Adrenal gland (tissue), 9 donors: ENCODE measurements at regions not wholly inside any gene's neighbourhood (a gene's known extent, or its start where the extent isn't known, plus 50 kb on each side); places are given as distances from the start of the nearest gene placed in this dataset.

Source experiments
- DNase-seq, 7 donors: peaks; one replicate each; pipeline ENCODE4 v3.0.0-alpha.2; 2019 to 2020
- H3K27ac ChIP-seq, 5 donors: fragments of 200-600 bp; sonication (generic) in 4 of 5; 1 replicate in 3 of 5; 2 replicates in 2 of 5; pipeline versions ENCODE4 v1.5.1 to v1.8.0; 2016 to 2020; ENCODE audit warnings: mild to moderate bottlenecking in 1 of 5
- H3K27me3 ChIP-seq: fragments of 200-600 bp; 2 replicates; pipeline ENCODE4 v1.8.0; 2021
- H3K36me3 ChIP-seq, 2 donors: fragments of 200-600 bp; replicated peaks in 1 of 2; 1 replicate in 1 of 2; 2 replicates in 1 of 2; pipeline versions ENCODE4 v1.5.1 to v1.8.0; 2018 to 2022
- H3K4me1 ChIP-seq, 2 donors: fragments of 200-600 bp; replicated peaks in 1 of 2; 1 replicate in 1 of 2; 2 replicates in 1 of 2; pipeline versions ENCODE4 v1.5.1 to v1.8.0; 2018 to 2021
- H3K4me3 ChIP-seq, 4 donors: fragments of 200-600 bp; sonication (generic) in 3 of 4; one replicate each; pipeline ENCODE4 v1.5.1; 2016 to 2018
- H3K9me3 ChIP-seq, 3 donors: fragments of 200-600 bp; sonication (generic) in 1 of 3; replicated peaks in 1 of 3; 1 replicate in 2 of 3; 2 replicates in 1 of 3; pipeline versions ENCODE4 v1.5.1 to v1.8.0; 2016 to 2021
- CTCF ChIP-seq, 6 experiments: fragments of 450-650 bp in 4 of 6; fragments of 200-600 bp in 2 of 6; sonication (generic) in 1 of 6; IDR thresholded peaks; 1 replicate in 5 of 6; 2 replicates in 1 of 6; pipeline versions ENCODE4 v1.5.1 to v1.8.0; 2016 to 2021; ENCODE audit warnings: antibody characterized with exemption in 6 of 6, mild to moderate bottlenecking in 2 of 6, moderate library complexity in 1 of 6
- POLR2A ChIP-seq, 2 donors: fragments of 450-650 bp; IDR thresholded peaks; one replicate each; pipeline ENCODE4 v1.6.1; 2017; ENCODE audit warnings: antibody characterized with exemption in 2 of 2, mild to moderate bottlenecking in 2 of 2, moderate library complexity in 1 of 2
- WGBS, 4 donors: extraction: QIAGEN DNeasy Blood & Tissue Kit in 2 of 4; methylation state at CpG; one replicate each; pipeline versions ENCODE4 v1.1.5 to v1.1.7; 2013 to 2017; 5-methylcytosine and 5-hydroxymethylcytosine counted together
- intact Hi-C, 2 donors: fragments of 100-400 bp; cut with DNase I; formaldehyde crosslinking; loops; one replicate each; pipeline versions ENCODE4 v1.14.1 to v1.15.0; 2022 to 2023
- donor health status: healthy with polysubstance abuse.
- donor health status: Bipolar disorder and iron deficiency.
- donor health status: DM: yes; HTN: yes; CAD: no.
- donor health status: DM: no; HTN: no; CAD: no.
- donor health status: DM: no; HTN: no; CAD: no.

GRCh38 chr12:19938491-19938890, 429.8 kb upstream of the PDE3A start:
- Histone ChIP-seq H3K4me3 (no peak overlapping the region), H3K9me3 (no peaks in the 10 kb centered on the region), H3K36me3 (no peaks in the 10 kb centered on the region), H3K27me3 (no peaks in the 10 kb centered on the region), H3K27ac (no peak overlapping the region), H3K4me1 (no peaks in the 10 kb centered on the region)
- TF ChIP-seq CTCF (IDR thresholded peaks at IDR 0.05) (no peak), POLR2A (IDR thresholded peaks at IDR 0.05) (no peak)
- WGBS, 4 donors: 81 to 93% (median 85%) methylated on average over 1 of the region's 1 CpG
- DNase-seq: no peak
- intact Hi-C loops: no loop called here

- DNase-seq: no peak
- no peaks in the 10 kb centered on the region for H3K9me3 ChIP-seq
- intact Hi-C loops: no loop called here
- no peak overlapping the region for H3K4me3 ChIP-seq
- no peaks in the 10 kb centered on the region for H3K27me3 ChIP-seq
- no peaks in the 10 kb centered on the region for H3K4me1 ChIP-seq
- H3K27ac ChIP-seq: no peak overlapping the region
- 59 to 75% (median 68%) methylated on average over 4 of the region's 4 CpGs for WGBS, 4 donors
- no peak for TF ChIP-seq POLR2A (IDR thresholded peaks at IDR 0.05)
- TF ChIP-seq CTCF (IDR thresholded peaks at IDR 0.05): no peak
- H3K36me3 ChIP-seq: no peaks in the 10 kb centered on the region
Observed at GRCh38 chr12:19940267-19940666, 428.1 kb upstream of the PDE3A start.

GRCh38 chr12:19941096-19941495, 427.2 kb upstream of the PDE3A start:
- WGBS, 4 donors: 95 to 97% (median 95%) methylated on average over 20 to 26 of the region's 26 CpGs
- TF ChIP-seq POLR2A (IDR thresholded peaks at IDR 0.05): no peak
- TF ChIP-seq CTCF (IDR thresholded peaks at IDR 0.05): no peak
- DNase-seq: no peak
- Histone ChIP-seq H3K27ac (no peak overlapping the region), H3K9me3 (no peaks in the 10 kb centered on the region), H3K36me3 (no peaks in the 10 kb centered on the region), H3K4me3 (no peak overlapping the region), H3K27me3 (no peaks in the 10 kb centered on the region), H3K4me1 (no peaks in the 10 kb centered on the region)
- intact Hi-C loops: no loop called here

- no peak for TF ChIP-seq CTCF (IDR thresholded peaks at IDR 0.05)
- intact Hi-C loops: no loop called here
- DNase-seq: no peak
- WGBS, 4 donors: 70 to 83% (median 78%) methylated on average over 5 of the region's 5 CpGs
- H3K9me3 ChIP-seq: no peaks in the 10 kb centered on the region
- no peak overlapping the region for H3K27ac ChIP-seq
- H3K36me3 ChIP-seq: no peaks in the 10 kb centered on the region
- H3K27me3 ChIP-seq: no peaks in the 10 kb centered on the region
- no peaks in the 10 kb centered on the region for H3K4me1 ChIP-seq
- no peak overlapping the region for H3K4me3 ChIP-seq
Observed at GRCh38 chr12:19945559-19946435, 422.5 kb upstream of the PDE3A start.
